Omental fat pad (tissue), 1 donor: ENCODE measurements at regions not wholly inside any gene's neighbourhood (a gene's known extent, or its start where the extent isn't known, plus 50 kb on each side); places are given as distances from the start of the nearest gene placed in this dataset.
"Not testable (repeated sequence)": the region's sequence is repeated elsewhere in the genome, so short reads cannot be mapped to it uniquely, and the experiment has no call there.

Experiments used
- ATAC-seq: fragments of 150-250 bp; one replicate; pipeline ENCODE4 v1.9.1; 2016; ENCODE audit warnings: mild to moderate bottlenecking, moderate library complexity; ENCODE audit not compliant: low FRiP score
- DNase-seq: peaks from one replicate; pipeline ENCODE4 v3.0.0-alpha.2; 2019; ENCODE audit warnings: low spot score

DNA sequence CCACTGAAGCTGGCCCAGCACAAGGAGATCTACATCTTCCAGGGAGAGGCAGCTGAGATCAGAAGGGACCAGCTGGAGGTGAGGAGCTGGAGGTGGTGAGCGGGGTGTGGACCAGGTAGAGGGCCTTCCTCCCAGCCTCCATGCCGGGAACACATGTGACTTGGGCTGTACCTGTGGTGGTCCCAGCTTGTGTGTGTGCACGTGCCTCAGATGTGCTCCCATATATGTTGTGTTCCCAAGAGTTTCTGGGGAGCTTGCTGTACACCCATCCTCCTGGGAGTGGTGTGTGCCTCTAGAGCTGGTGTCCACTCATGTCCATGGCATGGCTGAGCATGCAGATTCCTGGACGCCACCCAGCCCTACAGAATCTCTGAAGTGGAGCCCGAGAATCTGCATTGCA, 183.7 kb upstream of the AKAP13 start:
- ATAC-seq, DNase-seq: not testable (repeated sequence)

DNA sequence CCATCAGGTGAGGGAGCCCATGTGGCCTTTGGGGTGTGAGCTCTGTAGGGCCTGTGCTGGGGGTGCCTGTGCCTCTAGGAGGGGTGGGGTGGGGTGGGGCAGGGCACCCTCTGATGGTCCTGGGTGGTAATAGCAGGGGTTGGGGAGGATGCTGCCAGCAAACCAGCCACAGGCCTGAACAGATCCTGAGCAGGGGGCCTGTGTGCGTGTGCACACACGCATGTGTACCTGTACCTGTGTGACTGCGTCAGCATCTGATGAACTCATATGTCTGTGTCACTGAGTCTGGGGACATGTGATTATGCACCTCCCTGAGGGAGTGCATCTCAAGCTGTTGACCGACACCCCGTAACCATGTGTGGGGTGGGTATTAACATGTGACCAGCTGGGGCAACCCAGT, 182.8 kb upstream of the AKAP13 start:
- not testable (repeated sequence) for ATAC-seq, DNase-seq

DNA sequence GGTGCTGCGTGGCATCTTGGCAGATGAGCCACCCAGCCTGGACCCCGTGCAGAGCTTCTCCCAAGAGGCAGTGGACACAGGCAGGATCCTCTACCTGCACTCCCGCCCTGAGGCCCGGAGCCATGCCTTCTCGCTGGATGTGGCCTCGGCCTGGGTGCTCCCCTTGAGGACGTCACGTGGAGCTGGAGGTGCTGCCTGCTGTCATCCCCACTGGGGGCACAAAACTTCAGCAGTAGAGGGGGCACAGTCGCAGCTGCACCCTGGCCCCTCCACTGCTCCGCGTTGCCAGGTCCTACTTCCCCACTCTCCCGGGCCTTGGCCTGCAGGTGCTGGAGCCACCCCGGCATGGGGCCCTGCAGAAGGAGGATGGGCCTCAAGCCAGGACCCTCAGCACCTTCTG, 182.0 kb upstream of the AKAP13 start:
- DNase-seq, ATAC-seq: not testable (repeated sequence)

DNA sequence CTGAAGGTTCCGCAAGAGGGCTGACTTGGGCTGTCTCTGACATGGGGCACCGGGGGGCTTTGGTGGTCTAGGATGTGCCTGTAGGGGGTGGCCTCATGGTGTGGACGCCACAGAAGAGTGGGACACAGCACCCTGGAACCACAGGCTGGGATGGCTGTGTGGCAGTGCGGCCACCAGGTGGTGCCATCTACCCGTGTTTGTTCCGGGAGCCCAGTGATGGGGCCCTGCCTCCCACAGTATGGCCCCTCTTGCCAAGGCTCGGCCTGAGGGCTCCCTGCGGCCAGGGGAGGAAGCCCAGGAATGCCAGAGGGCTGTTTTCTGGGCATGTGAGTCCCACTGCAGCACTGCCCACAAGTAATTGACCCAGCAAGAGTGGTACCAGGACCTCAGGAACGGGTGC, 180.2 kb upstream of the AKAP13 start:
- DNase-seq, result not testable (repeated sequence)

DNA sequence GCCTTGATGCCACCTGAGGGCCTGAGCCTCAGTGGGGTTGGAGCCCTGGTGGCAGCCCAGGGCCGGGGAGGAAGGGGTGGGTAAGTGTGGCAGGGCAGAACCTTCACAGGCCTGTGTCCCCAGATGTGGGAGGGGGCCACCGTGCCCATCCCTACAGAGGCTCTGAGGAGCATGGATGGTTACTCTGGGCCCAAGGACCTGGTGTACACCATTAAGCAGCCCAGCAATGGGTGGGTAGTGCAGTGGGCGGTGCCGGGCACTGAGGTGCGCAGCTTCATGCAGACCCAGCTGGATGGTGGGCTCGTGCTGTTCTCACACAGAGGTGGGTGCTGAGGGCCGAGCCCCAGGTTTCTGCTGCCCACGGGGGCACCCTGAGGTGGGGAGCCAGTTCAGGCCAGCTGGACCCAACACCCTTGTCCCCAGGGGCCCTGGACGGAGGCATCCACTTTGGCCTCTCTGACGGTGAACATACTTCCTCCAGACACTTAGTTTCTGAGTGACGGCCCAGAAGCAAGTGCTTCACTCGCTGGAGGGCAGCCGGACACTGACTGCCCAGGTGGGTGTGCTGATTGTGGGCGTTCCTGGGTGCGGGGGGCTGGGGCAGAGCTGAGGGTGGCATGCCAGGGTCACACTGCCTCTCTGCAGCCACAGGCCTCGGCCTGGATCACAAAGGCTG, 179.1 kb upstream of the AKAP13 start:
- not testable (repeated sequence) for DNase-seq, ATAC-seq

More for the DNA sequence above, 180.2 kb upstream of the AKAP13 start:
- ATAC-seq, result peak; percentile 94

DNA sequence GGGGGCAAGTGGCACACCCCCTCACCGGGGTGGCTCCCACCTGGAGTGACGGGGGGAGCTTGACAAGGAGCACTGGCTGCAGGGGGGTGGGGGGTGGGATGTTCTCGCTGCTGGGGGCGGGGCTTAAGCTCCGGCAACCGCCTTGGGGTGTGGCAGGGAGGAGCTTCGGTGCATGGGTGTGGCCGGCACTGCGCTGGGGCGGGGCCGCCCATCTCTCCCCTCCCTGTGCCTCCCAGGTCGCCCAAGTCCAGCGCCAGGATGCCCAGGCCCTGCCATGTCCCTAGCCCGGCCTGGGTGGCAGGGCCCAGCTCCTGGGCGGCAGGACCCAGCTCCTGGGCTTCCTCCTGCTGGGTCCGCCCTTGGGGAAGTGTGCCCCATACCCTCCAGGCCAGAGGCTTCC, 175.9 kb upstream of the AKAP13 start:
- not testable (repeated sequence) for DNase-seq, ATAC-seq

DNA sequence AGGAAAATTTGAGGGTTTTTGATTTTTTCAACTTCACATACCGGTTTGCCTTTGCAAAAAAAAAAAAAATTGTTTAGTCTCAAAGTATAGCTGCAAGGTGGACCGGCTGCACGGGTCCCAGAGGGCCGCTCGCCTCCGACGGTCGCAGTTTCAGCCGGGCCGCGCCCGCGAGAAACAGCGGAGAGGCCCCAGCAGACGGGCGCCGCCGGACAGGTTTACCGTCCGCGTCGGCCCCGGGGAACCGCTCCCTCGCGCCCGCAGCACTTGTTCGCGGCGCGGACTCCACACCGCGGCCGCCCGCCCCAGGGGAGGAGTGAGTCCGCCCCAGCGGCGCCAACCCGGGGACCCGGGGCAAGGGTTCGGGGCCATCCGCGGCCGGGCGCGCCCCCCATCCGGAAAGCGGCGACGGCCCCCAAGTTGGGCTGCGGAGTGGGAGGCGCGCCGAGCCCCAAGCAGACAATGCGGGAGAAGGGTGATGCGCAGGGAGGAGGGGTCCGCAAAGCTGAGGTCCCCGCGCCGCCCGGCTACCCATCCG, 146.5 kb upstream of the AKAP13 start:
- ATAC-seq, DNase-seq: not testable (repeated sequence)

DNA sequence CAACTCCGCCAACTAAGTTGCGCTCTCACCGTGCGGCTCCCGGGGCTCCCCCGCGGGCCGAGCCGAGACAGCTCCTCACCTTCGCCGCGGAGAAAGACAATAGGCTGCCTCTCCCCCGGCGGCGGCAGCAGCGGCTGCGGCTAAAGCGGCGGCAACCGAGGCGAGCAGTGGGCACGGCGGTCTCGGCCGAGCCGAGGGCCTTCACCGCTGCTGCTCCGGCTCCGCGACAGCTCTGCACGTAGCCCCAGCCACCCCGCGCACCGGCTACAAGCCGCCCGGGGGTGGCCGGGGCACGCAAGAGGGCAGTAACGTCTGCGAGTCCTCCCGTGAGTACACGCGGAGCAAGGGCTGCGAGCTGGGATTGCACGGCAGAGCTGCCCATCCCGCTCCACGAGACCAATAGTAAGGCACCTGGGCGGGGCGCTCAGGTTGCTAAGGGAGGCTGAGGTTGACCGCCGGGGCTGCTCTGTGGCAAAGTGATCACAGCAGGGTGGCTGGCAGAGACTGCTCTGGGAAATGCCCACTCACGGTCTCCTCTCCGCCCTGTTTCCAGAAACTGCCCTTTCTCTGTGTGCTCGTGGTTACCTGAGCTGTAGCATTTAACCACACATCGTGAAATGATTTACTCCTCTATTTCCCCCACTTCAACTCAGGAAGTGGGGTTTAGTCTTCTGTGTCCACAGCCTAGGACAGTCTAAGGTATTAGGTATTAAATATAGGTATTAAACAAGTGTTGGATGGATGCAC, 145.8 kb upstream of the AKAP13 start:
- not testable (repeated sequence) for ATAC-seq, DNase-seq

DNA sequence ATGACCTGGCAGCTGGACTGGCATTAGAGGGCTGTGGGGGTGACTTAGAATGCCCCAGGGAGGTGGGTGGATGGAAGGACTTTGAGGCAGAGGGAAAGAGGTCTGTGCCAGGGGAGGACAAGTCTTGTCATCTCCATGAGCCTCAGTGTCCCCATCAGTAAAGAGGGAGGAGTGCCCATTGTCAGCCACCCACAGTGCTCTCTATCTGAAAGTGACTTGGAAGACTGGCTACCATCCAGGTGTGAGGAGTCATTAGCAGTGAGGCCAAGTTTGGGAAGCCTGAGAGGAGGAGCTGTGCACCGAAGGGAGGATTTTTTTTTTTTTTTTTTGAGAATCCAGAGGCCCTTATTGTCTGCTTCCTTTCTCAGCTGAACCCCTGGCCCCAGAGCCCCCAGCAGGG, 136.3 kb upstream of the AKAP13 start:
- DNase-seq, ATAC-seq: not testable (repeated sequence)

DNA sequence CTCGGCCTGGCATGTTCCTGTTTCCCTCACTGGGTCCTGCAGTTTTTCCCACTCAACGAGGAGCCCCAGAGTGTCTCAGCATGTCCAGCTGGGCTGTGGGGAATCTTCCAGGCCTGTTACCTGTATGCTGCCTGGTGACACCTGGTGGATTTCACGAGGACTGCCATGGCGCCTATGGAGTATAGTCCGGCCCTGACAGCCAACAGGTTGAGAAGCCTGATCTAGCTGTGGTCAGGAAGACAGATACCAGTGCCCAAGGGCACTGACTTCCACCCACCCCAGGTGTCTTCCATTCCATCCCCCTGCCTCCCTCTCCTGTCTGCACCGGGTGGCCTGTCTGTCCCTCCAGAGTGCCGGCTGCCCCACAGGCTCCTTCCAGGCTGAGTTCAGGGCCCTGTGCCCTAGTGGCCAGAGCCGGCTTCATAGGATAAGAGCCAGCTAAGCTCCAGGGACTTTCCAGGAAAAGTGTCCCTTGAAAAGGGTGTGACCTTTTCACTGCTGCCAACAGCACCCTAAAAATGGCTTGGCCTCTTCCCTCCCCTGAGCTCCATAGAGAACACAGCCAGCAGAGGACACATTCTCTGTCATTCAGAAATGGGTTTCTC, 129.4 kb upstream of the AKAP13 start:
- DNase-seq, ATAC-seq: not testable (repeated sequence)

DNA sequence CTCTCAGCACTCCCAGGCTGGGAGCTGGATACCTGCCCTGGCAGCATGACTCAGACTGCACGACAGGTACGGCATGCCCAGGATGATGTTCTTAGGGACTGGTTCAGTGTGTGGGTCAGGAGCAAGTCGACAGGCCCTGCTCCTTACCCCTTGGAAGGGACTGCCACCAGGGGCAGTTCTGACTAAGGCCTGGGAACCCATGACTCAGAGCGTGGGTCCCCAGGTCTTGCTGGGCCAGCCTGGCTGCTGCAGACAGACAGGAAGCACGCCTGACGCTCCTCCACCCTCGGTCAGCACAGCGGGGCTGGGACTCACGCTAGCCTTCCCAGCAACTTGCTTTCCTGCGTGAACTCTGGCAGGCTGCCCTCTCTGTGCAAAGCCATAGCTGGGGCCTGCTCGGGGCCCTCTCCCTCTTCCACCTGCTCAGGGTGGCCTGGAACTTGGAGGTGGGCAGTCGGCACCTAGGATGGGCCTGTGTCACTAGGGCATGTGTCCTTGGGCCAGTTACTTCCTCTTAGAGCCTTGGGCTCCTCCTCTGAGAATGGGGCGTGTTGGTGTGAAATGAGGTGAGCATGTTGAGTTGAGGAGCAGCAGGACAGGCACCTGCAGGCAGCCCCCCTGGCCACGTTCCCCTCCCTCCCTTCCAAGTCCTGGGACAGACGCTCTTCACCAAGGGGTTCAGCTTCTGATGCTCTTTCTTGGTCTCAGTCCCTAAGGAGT, 127.0 kb upstream of the AKAP13 start:
- not testable (repeated sequence) for DNase-seq, ATAC-seq

DNA sequence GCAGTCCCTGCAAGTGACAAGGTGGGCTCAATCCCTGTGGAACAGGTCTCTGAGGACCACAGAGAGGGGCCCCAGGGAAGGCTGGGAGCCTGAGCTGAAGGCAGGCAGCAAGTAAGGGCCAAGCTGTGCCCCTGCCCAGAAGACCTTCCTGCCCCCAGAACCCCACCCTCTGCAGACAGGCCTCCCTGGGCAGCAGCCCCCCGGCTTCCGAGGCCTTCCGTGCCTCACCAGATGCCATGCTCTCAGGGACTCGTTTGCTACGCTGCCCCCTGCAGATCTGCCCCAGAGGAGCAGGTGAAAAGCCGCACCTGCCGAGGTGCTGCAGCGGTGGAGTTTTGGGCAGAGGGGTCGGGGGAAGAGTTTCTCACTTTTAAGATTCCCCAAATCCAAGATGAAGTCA, 125.4 kb upstream of the AKAP13 start:
- not testable (repeated sequence) for DNase-seq, ATAC-seq

DNA sequence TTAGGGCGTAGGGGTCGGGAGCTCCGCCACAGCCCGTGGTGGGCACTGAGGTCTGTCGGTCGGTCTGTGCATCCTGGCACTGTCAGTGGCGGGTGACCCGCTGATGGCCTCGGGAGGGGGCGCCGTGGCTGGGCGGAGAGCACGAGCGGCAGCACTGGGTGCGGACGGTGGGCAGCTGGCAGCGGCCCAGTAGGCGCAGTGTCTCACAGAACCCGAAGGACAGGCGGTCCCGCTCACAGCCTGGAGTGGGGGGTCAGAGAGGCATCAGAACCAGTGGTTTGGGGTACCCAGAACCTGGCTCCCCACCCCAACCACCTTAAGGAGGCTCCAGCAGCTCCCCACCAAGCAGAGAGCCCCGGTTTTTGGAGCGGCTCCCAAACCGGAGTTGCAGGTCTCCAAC, 124.9 kb upstream of the AKAP13 start:
- ATAC-seq, DNase-seq: not testable (repeated sequence)

DNA sequence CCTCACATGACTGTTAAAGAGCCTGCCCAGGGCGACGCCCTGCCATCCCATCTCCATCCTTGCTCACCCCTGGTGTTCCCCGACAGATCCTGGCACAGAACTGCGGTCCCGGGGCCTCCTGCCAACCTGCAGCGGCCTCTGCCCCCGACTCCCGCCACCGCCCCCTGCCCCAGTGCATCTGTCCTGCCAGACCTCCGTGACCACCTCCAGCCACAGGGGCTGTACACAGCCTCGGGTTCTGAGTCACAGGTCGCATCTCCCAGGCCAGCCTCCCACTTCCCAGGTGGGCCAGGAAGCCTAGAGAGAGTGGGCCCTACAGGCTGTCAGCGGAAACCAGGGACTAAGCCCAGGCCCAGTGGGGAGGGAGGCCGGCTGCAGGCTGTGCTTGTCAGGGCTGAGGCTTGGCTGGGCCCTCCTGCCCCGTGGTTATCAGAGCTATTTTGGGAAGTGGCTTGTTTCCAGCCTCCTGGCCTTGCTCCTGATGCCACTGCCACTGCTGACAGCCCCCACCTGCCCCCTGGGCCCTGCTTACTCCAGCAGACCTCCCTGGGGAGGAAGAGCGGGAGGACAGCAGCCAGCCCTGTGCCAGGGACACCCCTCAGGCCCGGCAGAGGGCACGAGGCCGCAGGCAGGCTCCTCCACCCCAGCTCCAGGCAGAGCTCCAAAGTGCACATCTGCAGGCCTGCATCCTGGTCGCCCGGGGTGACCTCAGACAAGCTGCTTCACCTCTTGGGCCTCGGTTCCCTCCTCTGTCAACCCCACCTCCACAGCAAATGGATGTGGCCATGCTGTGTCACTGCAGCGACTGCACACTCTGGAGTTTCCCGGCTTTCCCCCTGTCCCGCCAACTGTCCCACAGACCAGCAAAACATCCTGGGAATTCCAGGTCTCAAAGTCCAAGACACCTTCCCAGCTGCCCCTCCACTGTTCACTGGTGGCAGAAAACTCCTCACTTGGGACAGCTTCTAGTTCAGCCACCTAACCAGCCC, 124.1 kb upstream of the AKAP13 start:
- not testable (repeated sequence) for DNase-seq, ATAC-seq

DNA sequence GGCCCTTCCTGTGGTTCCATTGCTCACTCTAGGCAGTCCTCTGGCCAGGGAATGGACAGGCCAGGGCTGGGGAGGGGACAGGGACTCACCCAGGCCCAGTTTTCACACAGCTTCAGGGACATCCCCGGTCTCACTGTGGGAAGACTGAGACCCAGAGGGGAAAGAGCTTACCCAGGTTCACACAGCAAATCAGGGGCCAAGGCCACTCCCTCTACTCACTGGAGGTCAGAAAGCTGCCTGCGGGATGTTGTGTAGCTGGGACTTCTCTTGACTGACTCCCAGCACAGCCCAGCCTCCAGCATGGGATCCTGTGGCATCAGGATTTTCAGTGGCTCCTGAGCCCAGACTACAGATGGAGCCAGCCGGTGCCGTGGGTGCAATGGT, 122.3 kb upstream of the AKAP13 start:
- ATAC-seq, result not testable (repeated sequence)

DNA sequence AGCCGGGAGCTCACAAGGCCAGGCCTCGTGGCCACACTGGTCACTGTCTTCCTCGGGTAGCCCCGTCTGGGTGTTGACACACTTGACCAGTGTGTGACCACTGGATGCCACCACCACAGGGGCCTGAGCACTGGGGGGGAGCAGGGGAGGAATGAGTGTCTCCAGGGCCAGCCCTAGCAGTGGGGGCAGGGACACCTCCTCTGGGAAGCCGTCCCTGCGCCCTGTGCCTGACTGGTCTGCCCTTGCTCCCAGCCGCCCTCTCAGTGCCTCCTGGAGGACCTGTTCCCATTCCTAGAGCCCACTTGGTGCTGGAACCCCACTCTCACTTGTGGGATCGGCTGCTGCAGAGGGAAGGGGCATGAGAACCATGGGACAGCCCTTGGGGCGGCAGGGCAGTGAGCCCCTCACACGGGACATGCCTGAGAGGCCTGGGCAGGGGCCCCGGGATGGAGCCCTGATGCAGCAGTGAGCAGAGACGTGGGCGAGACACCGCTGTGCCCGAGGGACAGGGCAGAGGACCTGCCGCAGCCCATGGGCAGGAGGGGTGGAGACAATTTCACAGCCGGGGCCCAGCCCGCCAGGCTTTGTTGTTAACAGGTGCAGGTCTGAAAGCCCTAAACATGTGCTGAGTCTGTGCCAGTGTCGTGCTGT, 121.7 kb upstream of the AKAP13 start:
- ATAC-seq, DNase-seq: not testable (repeated sequence)

More for the DNA sequence above, 122.3 kb upstream of the AKAP13 start:
- not testable (repeated sequence) for DNase-seq

DNA sequence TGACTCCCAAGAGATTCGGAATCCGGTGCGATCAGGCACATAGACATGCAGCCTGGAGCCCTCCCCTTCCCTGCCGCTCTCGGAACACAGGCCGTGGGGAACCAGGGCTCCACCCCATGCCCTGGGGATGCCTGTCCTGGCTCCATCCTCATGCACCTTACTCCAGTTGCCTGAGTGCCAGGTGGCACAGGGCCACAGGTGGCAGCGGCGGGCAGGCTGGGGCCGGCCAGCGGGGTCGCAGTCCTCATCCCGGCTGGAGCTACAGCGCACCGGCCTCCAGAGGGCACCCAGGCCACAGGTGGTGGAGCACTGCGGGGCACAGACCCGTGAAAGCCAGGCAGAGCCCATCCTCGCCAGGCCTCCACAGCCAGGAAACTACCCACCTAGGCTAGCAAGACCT, 119.9 kb upstream of the AKAP13 start:
- not testable (repeated sequence) for DNase-seq, ATAC-seq
